MM.1S (cell line): ENCODE measurements at regions not wholly inside any gene's neighbourhood (a gene's known extent, or its start where the extent isn't known, plus 50 kb on each side); places are given as distances from the start of the nearest gene placed in this dataset.

Source experiments
- DNase-seq: peaks from one replicate; pipeline ENCODE4 v3.0.0-alpha.2; 2015
- H2AFZ ChIP-seq: fragments of 300-600 bp; sonication (generic); 2 replicates; pipeline ENCODE4 v1.6.0; 2016; ENCODE audit warnings: antibody characterized with exemption, low read length
- H3F3A ChIP-seq: fragments of 300-600 bp; sonication (generic); 2 replicates; pipeline ENCODE4 v1.6.1; 2016; ENCODE audit warnings: mild to moderate bottlenecking, antibody characterized with exemption, low read length, moderate library complexity, mixed read lengths; ENCODE audit not compliant: insufficient read depth
- H3K27ac ChIP-seq: fragments of 300-600 bp; sonication (generic); 2 replicates; pipeline ENCODE4 v1.5.1; 2016; ENCODE audit warnings: mild to moderate bottlenecking, low read length
- H3K27me3 ChIP-seq: fragments of 300-600 bp; sonication (generic); replicated peaks from 2 replicates; pipeline ENCODE4 v1.6.0; 2016; ENCODE audit warnings: low read length; ENCODE audit not compliant: insufficient read depth
- H3K36me3 ChIP-seq: fragments of 300-600 bp; sonication (generic); replicated peaks from 2 replicates; pipeline ENCODE4 v1.6.1; 2016; ENCODE audit warnings: mild to moderate bottlenecking, low read length, mixed read lengths; ENCODE audit not compliant: insufficient read depth
- H3K4me1 ChIP-seq: fragments of 300-600 bp; sonication (generic); 2 replicates; pipeline ENCODE4 v1.6.1; 2016; ENCODE audit warnings: low read length, mixed read lengths
- H3K4me2 ChIP-seq: fragments of 300-600 bp; sonication (generic); 2 replicates; pipeline ENCODE4 v1.6.0; 2016; ENCODE audit warnings: low read depth, low read length
- H3K4me3 ChIP-seq: fragments of 300-600 bp; sonication (generic); 2 replicates; pipeline ENCODE4 v1.5.1; 2016; ENCODE audit warnings: low read length, mixed read lengths
- H3K79me2 ChIP-seq: fragments of 300-600 bp; sonication (generic); 2 replicates; pipeline ENCODE4 v1.6.1; 2016; ENCODE audit warnings: mixed run types, low read length, mixed read lengths
- H3K9ac ChIP-seq: fragments of 300-600 bp; sonication (generic); 2 replicates; pipeline ENCODE4 v1.6.1; 2016; ENCODE audit warnings: low read length, mixed read lengths
- H3K9me2 ChIP-seq: fragments of 300-600 bp; sonication (generic); replicated peaks from 2 replicates; pipeline ENCODE4 v1.6.1; 2016; ENCODE audit warnings: mild to moderate bottlenecking, low read length, mixed read lengths; ENCODE audit not compliant: insufficient read depth
- H3K9me3 ChIP-seq: fragments of 300-600 bp; sonication (generic); replicated peaks from 2 replicates; pipeline ENCODE4 v1.6.1; 2016; ENCODE audit warnings: mild to moderate bottlenecking, low read length, mixed read lengths; ENCODE audit not compliant: insufficient read depth
- H4K20me1 ChIP-seq: fragments of 300-600 bp; sonication (generic); 2 replicates; pipeline ENCODE4 v1.6.1; 2016; ENCODE audit warnings: mild to moderate bottlenecking, low read length, moderate library complexity, mixed read lengths; ENCODE audit not compliant: insufficient read depth
- EZH2 ChIP-seq: fragments of 300-600 bp; sonication (generic); optimal IDR thresholded peaks from 2 replicates; pipeline ENCODE3; 2017; ENCODE audit warnings: low read depth, mild to moderate bottlenecking, antibody characterized with exemption, low read length, mixed read lengths
- EZH2phosphoT487 ChIP-seq: fragments of 300-600 bp; sonication (generic); IDR thresholded peaks from 2 replicates; pipeline ENCODE4 v1.6.1; 2018; ENCODE audit warnings: antibody characterized with exemption, low read length
- TF ChIP-seq, protein P1 (sequence below): fragments of 300-600 bp; sonication (generic); IDR thresholded peaks from 2 replicates; pipeline ENCODE4 v1.5.1; 2016; ENCODE audit warnings: antibody characterized with exemption, low read length, mixed read lengths

DNA sequence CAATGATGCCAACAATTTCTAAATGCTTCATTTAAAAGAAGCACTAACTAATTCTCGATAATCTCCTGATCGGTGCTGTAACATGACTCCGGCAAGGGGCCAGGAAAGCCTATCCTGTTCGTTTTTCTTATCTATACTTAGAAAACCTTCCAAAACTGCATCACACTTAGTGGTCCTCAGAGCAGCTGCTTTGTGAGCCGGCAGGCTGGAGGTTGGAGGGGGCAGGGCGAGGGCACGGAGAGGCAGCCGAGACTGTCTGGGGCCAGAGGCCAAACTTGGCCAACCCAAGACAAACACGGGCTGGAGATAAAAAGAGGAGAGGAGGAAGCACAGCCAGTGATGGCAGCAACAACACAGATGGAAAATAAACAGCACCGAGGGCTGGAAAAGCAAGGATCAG, 455.7 kb downstream of the BCOR start:
- no peak overlapping the region for H3K27ac ChIP-seq
- no peaks in the 10 kb centered on the region for H4K20me1 ChIP-seq
- no peaks in the 10 kb centered on the region for H3K79me2 ChIP-seq
- H2AFZ ChIP-seq, result no peak overlapping the region
- H3K4me1 ChIP-seq, result peaks cover 8% of the 10 kb centered on the region; the same call in 1 of the 2 replicates
- H3K27me3 ChIP-seq, result no peaks in the 10 kb centered on the region
- H3K36me3 ChIP-seq, result no peaks in the 10 kb centered on the region
- no peak for DNase-seq
- H3K9me3 ChIP-seq, result no peaks in the 10 kb centered on the region
- TF ChIP-seq EZH2 (no peak), EZH2phosphoT487 (no peak)
- TF ChIP-seq, protein P1, sequence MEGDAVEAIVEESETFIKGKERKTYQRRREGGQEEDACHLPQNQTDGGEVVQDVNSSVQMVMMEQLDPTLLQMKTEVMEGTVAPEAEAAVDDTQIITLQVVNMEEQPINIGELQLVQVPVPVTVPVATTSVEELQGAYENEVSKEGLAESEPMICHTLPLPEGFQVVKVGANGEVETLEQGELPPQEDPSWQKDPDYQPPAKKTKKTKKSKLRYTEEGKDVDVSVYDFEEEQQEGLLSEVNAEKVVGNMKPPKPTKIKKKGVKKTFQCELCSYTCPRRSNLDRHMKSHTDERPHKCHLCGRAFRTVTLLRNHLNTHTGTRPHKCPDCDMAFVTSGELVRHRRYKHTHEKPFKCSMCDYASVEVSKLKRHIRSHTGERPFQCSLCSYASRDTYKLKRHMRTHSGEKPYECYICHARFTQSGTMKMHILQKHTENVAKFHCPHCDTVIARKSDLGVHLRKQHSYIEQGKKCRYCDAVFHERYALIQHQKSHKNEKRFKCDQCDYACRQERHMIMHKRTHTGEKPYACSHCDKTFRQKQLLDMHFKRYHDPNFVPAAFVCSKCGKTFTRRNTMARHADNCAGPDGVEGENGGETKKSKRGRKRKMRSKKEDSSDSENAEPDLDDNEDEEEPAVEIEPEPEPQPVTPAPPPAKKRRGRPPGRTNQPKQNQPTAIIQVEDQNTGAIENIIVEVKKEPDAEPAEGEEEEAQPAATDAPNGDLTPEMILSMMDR, result no peak
- H3K4me2 ChIP-seq, result no peak overlapping the region
- no peak overlapping the region for H3K4me3 ChIP-seq
- H3K9me2 ChIP-seq, result no peaks in the 10 kb centered on the region
- H3F3A ChIP-seq, result no peaks in the 10 kb centered on the region
- H3K9ac ChIP-seq, result no peak overlapping the region

DNA sequence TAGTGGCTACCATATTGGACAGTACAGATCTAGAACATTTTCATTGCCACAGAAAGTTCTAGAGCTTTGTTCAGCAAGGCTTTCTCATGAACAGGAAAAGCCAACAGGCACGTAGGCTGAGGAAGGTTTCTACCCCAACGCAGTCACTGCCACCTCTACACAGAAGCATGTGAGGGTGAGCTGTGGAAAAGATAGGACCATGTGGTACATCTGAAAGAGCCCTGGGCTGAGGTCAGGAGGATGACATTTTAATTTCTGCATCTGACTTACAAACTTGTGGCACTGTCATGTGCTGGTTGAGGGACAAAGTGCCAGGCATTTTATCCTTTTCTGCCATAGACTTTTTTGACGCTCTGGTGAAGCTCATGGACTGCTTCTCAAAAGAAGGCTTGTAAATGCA, 454.2 kb downstream of the BCOR start:
- DNase-seq, result no peak
- no peak overlapping the region for H2AFZ ChIP-seq
- H4K20me1 ChIP-seq, result no peaks in the 10 kb centered on the region
- no peak overlapping the region for H3K27ac ChIP-seq
- TF ChIP-seq, protein P1, result no peak
- TF ChIP-seq EZH2phosphoT487 (no peak), EZH2 (no peak)
- no peaks in the 10 kb centered on the region for H3K9me3 ChIP-seq
- H3K4me3 ChIP-seq, result no peak overlapping the region
- no peaks in the 10 kb centered on the region for H3F3A ChIP-seq
- H3K36me3 ChIP-seq, result no peaks in the 10 kb centered on the region
- H3K9ac ChIP-seq, result no peak overlapping the region
- peaks cover 8% of the 10 kb centered on the region; the same call in 1 of the 2 replicates for H3K4me1 ChIP-seq
- no peak overlapping the region for H3K4me2 ChIP-seq
- H3K9me2 ChIP-seq, result no peaks in the 10 kb centered on the region
- H3K27me3 ChIP-seq, result no peaks in the 10 kb centered on the region
- H3K79me2 ChIP-seq, result no peaks in the 10 kb centered on the region

DNA sequence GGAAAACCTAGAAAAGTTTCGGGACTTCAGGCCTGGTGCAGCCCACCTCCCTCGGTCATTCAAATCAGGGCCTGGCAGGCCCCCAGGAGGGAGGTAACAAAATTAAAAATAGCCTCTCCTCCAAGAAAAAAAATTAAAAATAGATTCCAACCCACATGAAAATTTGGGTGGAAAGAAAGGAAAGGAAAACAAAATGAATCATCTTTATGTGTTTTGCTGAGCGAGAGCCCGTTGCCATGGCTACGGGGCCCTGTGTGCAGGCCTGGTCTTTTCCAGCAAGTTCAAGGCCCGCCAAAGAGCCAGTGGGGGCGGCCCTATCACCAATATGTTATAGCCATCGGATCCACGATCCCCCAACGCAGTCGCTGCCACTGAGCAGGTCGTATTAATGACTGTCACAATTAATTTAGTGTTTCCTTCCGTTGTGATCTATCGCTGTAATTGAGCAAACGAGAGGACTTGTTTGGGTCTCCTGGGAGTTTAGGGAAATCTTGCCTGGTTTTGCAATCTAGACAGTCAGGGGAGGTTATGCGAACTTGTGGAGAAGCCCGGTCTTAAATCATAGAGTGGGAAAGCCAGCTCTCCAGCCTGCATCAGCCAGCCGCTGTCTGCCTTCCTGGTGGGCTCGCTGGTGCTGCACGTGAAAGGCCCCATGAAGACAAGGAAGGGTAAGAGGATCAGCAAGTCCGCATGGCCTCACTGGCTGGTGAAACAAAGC, 452.4 kb downstream of the BCOR start:
- TF ChIP-seq EZH2 (no peak), EZH2phosphoT487 (no peak)
- TF ChIP-seq, protein P1, result no peak
- DNase-seq, result no peak
- Histone ChIP-seq H3F3A (no peaks in the 10 kb centered on the region), H3K9me3 (no peaks in the 10 kb centered on the region), H2AFZ (no peak overlapping the region), H3K4me3 (no peak overlapping the region), H3K9ac (no peak overlapping the region), H3K4me1 (peaks cover 8% of the 10 kb centered on the region; the same call in 1 of the 2 replicates), H4K20me1 (no peaks in the 10 kb centered on the region), H3K36me3 (no peaks in the 10 kb centered on the region), H3K9me2 (no peaks in the 10 kb centered on the region), H3K27me3 (no peaks in the 10 kb centered on the region), H3K4me2 (no peak overlapping the region), H3K79me2 (no peaks in the 10 kb centered on the region), H3K27ac (no peak overlapping the region)
